OCI-M1 (cell line): ENCODE measurements at regions not wholly inside any gene's neighbourhood (a gene's known extent, or its start where the extent isn't known, plus 50 kb on each side); places are given as distances from the start of the nearest gene placed in this dataset.
"Not testable (repeated sequence)": the region's sequence is repeated elsewhere in the genome, so short reads cannot be mapped to it uniquely, and the experiment has no call there.

ENCODE experiments used
- DNase-seq: peaks from one replicate; lab custom pipeline; 2025; lab: John Stamatoyannopoulos, UW

- no peak for DNase-seq
Observed at GRCh38 chr3:31290046-31290445, 242.7 kb upstream of the STT3B start.

GRCh38 chr3:31291818-31292217 is 240.9 kb upstream of the STT3B start:
- no peak for DNase-seq

GRCh38 chr3:31294430-31295149 is 238.1 kb upstream of the STT3B start:
- no peak for DNase-seq

- no peak for DNase-seq
Observed at GRCh38 chr3:31295150-31295765, 237.5 kb upstream of the STT3B start.

- no peak for DNase-seq
Observed at GRCh38 chr3:31297726-31298298, 234.9 kb upstream of the STT3B start.

GRCh38 chr3:31300456-31301443 is 232.0 kb upstream of the STT3B start:
- DNase-seq: no peak

- no peak for DNase-seq
Observed at GRCh38 chr3:31302343-31302742, 230.4 kb upstream of the STT3B start.

GRCh38 chr3:31305340-31305739 is 227.4 kb upstream of the STT3B start:
- DNase-seq: no peak

GRCh38 chr3:31307131-31307785 is 225.5 kb upstream of the STT3B start:
- DNase-seq: no peak

- DNase-seq: no peak
Observed at GRCh38 chr3:31311559-31311958, 221.2 kb upstream of the STT3B start.

GRCh38 chr3:31312400-31312799 is 220.3 kb upstream of the STT3B start:
- DNase-seq: no peak

GRCh38 chr3:31314258-31314657 is 218.5 kb upstream of the STT3B start:
- peak; percentile 1 for DNase-seq

- no peak for DNase-seq
Observed at GRCh38 chr3:31319332-31319731, 213.4 kb upstream of the STT3B start.

GRCh38 chr3:31321620-31322019 is 211.1 kb upstream of the STT3B start:
- DNase-seq: no peak

- DNase-seq: no peak
Observed at GRCh38 chr3:31322460-31322859, 210.3 kb upstream of the STT3B start.

- not testable (repeated sequence) for DNase-seq
Observed at GRCh38 chr3:31327826-31328357, 204.8 kb upstream of the STT3B start.

- no peak for DNase-seq
Observed at GRCh38 chr3:31331278-31331677, 201.4 kb upstream of the STT3B start.

- no peak for DNase-seq
Observed at GRCh38 chr3:31341130-31341529, 191.6 kb upstream of the STT3B start.

GRCh38 chr3:31343075-31343474 is 189.7 kb upstream of the STT3B start:
- DNase-seq: no peak

- DNase-seq: no peak
Observed at GRCh38 chr3:31345581-31345980, 187.1 kb upstream of the STT3B start.

- no peak for DNase-seq
Observed at GRCh38 chr3:31346542-31346979, 186.2 kb upstream of the STT3B start.
